ENCODE measurements at regions not wholly inside any gene's neighbourhood (a gene's known extent, or its start where the extent isn't known, plus 50 kb on each side); places are given as distances from the start of the nearest gene placed in this dataset.

GRCh38 chr15:62828364-62828763 is 214.2 kb upstream of the TPM1 start:
- Mint-ChIP-seq H3K36me3 (ENCODE audit: insufficient read depth, unreplicated experiment) (peaks cover 16% of the 10 kb centered on the region), H3K4me3 (ENCODE audit: low read depth, unreplicated experiment) (no peak overlapping the region), H3K27me3 (ENCODE audit: unreplicated experiment) (no peaks in the 10 kb centered on the region), H3K9me3 (ENCODE audit: low read depth, unreplicated experiment) (no peaks in the 10 kb centered on the region), H3K4me1 (ENCODE audit: low read depth, unreplicated experiment) (peaks cover 64% of the 10 kb centered on the region), H3K27ac (ENCODE audit: unreplicated experiment) (no peak overlapping the region)
- DNase-seq, result no peak
- TF ChIP-seq CTCF (IDR thresholded peaks at IDR 0.05; ENCODE audit: unreplicated experiment), result no peak
- no TSS peak for BruUV-seq (replicated peaks)
- intact Hi-C loops (cut with micrococcal nuclease; ENCODE audit: unreplicated experiment), result no loop called here
- CTCF ChIA-PET, result interaction anchor here (1.0 to 1.3 kb wide), 2 partner anchors 19 to 86 kb away, joined by 3 to 4 read pairs; no protein-coding TSS in a partner anchor

- no TSS peak for BruUV-seq (replicated peaks)
- Mint-ChIP-seq H3K27me3 (ENCODE audit: unreplicated experiment) (no peaks in the 10 kb centered on the region), H3K36me3 (ENCODE audit: insufficient read depth, unreplicated experiment) (peaks cover 14% of the 10 kb centered on the region), H3K9me3 (ENCODE audit: low read depth, unreplicated experiment) (peaks cover 6% of the 10 kb centered on the region), H3K27ac (ENCODE audit: unreplicated experiment) (peak overlapping the region; percentile 39), H3K4me3 (ENCODE audit: low read depth, unreplicated experiment) (no peak overlapping the region), H3K4me1 (ENCODE audit: low read depth, unreplicated experiment) (peaks cover 45% of the 10 kb centered on the region)
- CTCF ChIA-PET, result no interaction called here
- no peak for TF ChIP-seq CTCF (IDR thresholded peaks at IDR 0.05; ENCODE audit: unreplicated experiment)
- no peak for DNase-seq
- intact Hi-C loops (cut with micrococcal nuclease; ENCODE audit: unreplicated experiment), result no loop called here
These were observed 210.3 kb upstream of the TPM1 start for GRCh38 chr15:62832231-62832630.

- no peaks in the 10 kb centered on the region for H3K27me3 Mint-ChIP-seq (ENCODE audit: unreplicated experiment)
- DNase-seq, result no peak
- H3K27ac Mint-ChIP-seq (ENCODE audit: unreplicated experiment), result no peak overlapping the region
- CTCF ChIA-PET, result interaction anchor here (0.6 to 1.3 kb wide), 3 partner anchors 17 to 20 kb away, joined by 3 to 4 read pairs (median 4); no protein-coding TSS in a partner anchor
- intact Hi-C loops (cut with micrococcal nuclease; ENCODE audit: unreplicated experiment), result no loop called here
- no peak overlapping the region for H3K4me3 Mint-ChIP-seq (ENCODE audit: low read depth, unreplicated experiment)
- peaks cover 14% of the 10 kb centered on the region for H3K36me3 Mint-ChIP-seq (ENCODE audit: insufficient read depth, unreplicated experiment)
- no TSS peak for BruUV-seq (replicated peaks)
- peaks cover 6% of the 10 kb centered on the region for H3K9me3 Mint-ChIP-seq (ENCODE audit: low read depth, unreplicated experiment)
- no peak for TF ChIP-seq CTCF (IDR thresholded peaks at IDR 0.05; ENCODE audit: unreplicated experiment)
- H3K4me1 Mint-ChIP-seq (ENCODE audit: low read depth, unreplicated experiment), result peaks cover 31% of the 10 kb centered on the region
These were observed 208.9 kb upstream of the TPM1 start for GRCh38 chr15:62833646-62834045.

GRCh38 chr15:62834686-62835329 is 207.7 kb upstream of the TPM1 start:
- CTCF ChIA-PET, result no interaction called here
- Mint-ChIP-seq H3K27ac (ENCODE audit: unreplicated experiment) (no peak overlapping the region), H3K4me3 (ENCODE audit: low read depth, unreplicated experiment) (no peak overlapping the region), H3K9me3 (ENCODE audit: low read depth, unreplicated experiment) (peaks cover 6% of the 10 kb centered on the region), H3K4me1 (ENCODE audit: low read depth, unreplicated experiment) (peaks cover 27% of the 10 kb centered on the region), H3K27me3 (ENCODE audit: unreplicated experiment) (no peaks in the 10 kb centered on the region), H3K36me3 (ENCODE audit: insufficient read depth, unreplicated experiment) (peaks cover 10% of the 10 kb centered on the region)
- no peak for TF ChIP-seq CTCF (IDR thresholded peaks at IDR 0.05; ENCODE audit: unreplicated experiment)
- intact Hi-C loops (cut with micrococcal nuclease; ENCODE audit: unreplicated experiment), result no loop called here
- no TSS peak for BruUV-seq (replicated peaks)
- no peak for DNase-seq

Data from Calu3 (cell line).